NCI-H1092 (cell line): ENCODE measurements at regions not wholly inside any gene's neighbourhood (a gene's known extent, or its start where the extent isn't known, plus 50 kb on each side); places are given as distances from the start of the nearest gene placed in this dataset.

Source experiments
- DNase-seq: peaks from one replicate; lab custom pipeline; 2025; lab: John Stamatoyannopoulos, UW

DNA sequence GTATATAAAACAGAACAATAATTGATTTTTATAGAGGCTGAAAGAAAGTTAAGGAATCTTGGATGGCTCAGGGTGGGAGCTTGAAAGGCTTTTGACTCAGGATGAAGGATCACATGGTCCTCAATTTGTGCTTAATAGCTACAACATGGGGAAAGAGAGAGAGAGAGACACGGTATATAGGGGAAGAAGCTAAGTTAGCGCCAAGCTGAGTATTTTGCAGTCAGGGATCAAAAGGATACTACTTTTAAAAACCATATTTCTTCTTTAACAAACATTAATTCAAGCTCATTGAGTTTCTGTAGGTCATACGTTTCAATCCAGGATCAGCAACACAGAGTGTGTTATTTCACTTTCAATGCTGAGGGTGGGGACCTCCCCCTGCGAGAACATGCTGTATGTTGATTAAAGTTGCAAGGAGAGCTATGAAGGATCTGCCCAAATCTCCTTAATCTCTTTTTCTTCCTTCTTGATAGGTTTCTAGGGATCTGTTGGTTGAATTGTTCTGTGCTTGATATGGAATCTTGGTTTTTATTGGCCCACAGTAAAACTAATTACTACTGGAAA is 133.1 kb upstream of the NUDT4 start:
- DNase-seq: no peak

DNA sequence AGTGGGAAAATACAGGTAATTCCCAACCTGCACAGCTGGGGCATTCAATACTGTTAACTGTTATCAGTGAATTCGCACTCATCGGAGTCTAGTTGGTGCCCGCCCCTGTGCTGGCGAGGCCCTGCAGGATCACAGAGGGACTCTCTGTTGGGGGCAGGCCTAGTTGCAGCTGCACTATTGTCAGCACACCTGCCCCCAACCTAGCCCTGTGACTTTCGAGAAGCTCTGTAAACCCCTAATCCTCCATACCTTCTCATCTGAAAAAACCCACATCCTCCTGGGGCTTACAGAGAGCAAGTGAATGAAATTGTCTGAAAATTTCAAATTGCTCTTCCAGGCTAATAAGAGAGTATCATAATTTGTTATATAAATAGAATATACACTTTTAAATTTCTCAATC is 132.2 kb upstream of the NUDT4 start:
- no peak for DNase-seq

DNA sequence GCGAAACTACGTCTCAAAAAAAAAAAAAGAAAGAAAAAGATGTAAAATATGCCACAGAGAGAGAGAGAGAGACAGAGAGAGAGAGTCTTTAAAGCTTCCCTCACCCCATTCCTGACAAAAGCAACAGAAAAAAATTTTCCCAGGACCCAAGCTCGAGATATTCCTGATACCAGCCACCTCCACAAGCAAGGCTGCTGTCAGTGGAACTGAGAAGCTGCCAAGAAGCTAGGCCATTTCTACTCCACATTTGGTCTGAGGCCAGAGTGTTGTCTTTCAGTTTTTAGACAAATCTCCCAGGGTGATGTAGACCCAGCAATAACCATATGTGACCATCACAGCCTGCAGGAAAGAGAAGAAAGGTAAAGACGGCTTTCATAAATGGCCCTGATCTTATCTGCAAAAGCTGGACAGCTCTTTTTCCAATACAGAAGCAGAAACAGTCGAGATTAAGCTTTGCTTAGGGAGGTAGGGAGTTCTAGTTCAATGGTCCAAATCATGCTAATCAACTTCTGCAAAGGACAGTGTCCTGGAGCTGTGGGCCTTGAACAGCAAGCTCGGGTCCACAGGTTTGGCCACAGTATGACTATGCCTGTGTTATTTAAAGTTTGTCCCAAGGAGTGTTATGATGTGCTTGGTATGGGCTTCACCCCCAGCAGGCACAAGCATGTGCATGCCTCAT is 130.3 kb upstream of the NUDT4 start:
- no peak for DNase-seq

DNA sequence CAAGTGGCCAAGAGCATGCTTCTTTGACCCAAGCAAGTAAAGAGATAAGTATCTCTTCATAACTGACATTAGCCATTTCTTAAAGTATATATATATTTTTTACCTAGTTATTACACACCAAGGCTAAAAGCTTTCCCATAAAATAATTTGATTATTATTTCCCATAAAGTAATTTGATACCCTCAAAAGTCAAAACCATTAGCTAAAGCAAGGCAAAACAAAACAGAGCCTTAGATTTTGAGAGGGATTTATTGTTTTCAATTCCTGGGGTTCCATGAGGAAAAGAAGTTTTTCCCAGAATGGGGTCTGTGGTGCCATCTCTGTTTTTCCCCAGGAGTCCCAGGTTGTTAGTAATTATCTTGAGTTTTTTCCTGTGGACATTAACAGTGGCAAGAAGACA is 125.5 kb upstream of the NUDT4 start:
- DNase-seq: no peak

DNA sequence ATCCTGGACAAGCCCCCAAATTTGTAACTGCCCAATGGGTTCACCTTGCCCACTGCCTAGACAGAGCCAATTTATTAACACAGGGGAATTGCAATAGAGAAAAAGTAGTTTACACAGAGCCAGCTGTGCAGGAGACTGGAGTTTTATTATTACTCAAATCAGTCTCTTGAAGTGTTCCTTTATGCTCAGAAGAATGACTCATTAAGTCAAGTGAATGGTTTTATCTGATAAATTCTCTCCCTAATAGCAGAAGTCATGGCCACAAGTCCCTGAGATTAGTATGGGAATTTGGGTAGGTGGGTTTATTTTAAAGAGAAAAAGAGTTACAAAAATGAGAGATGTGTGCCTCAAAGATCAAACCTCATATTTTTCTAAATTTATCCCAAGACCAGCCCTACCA is 122.8 kb upstream of the NUDT4 start:
- no peak for DNase-seq

DNA sequence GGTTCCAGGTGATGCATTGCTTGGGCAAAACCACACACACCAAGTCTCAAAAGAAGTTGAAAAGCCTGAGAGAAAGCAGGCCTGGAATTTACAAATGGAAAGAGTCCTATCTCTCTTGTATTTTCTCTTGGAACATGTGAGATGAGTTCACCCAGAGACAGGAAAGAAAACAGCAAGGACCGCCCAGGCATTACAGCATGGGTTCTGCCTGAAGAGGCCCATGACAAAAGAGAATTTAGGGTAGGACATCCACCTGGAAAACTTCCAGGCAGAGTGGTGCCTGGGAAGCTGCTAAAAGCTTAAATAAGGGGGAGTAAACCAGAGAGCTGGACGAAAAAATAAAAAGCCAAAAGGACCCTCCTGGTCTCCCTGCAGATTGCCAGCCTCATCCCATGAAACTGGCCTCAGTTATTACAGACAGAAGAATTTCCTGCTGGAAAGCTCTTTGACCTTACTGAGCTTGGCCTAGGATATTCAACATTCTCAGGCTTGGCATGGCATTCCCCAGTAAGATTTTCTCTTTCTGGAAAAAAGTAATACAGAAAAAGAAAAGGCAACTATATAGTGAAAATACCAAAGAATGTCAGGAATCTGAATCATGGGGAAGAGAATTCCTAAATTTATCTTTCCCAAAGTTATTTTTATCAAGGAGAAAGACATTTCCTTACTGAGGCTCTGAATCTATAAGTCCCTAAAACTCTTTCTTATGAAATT is 121.3 kb upstream of the NUDT4 start:
- DNase-seq: no peak

DNA sequence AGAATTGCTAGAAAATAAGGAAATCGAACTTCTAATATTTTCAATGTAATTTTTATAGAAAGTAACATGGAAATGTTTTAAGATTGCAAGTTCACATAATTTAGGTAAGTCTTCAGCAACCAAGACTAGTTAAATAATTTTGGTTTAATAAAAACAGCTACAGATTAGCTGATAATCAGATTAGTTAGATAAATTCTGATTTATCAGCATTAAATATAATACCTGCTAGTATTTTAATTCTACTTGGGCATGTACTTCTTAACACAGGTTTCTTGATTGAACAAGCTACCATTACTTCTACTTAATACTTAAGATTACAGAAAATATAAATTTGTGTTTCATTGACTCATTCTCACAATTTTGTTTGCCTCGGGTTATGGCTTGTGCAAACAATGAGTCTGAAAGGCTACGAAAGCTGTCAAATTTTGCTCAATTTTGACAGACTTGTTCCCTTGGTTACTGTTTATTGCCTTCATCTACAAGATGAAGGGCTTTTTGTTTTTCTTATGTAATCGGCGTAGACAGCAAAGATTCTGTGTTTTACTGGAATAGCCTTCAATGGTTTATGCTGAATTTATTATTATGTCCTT is 116.1 kb upstream of the NUDT4 start:
- no peak for DNase-seq

DNA sequence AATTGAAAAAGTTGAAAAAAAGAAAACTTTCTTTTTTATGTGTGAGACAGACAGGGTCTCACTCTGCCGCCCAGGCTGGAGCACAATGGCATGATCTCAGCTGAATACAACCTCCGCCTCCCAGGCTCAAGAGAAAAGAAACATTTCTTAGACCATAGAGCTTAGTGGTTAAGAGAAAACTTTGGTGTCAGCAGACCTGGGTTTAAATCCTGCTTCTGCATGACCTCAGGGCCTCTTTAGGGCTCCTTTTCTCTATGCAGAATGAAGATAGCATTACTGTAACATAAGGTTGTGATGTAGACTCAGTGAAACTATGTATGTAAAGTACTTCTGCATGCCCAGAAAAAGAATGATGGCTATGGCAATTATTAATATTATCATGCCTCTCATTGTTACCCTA is 104.7 kb upstream of the NUDT4 start:
- no peak for DNase-seq

DNA sequence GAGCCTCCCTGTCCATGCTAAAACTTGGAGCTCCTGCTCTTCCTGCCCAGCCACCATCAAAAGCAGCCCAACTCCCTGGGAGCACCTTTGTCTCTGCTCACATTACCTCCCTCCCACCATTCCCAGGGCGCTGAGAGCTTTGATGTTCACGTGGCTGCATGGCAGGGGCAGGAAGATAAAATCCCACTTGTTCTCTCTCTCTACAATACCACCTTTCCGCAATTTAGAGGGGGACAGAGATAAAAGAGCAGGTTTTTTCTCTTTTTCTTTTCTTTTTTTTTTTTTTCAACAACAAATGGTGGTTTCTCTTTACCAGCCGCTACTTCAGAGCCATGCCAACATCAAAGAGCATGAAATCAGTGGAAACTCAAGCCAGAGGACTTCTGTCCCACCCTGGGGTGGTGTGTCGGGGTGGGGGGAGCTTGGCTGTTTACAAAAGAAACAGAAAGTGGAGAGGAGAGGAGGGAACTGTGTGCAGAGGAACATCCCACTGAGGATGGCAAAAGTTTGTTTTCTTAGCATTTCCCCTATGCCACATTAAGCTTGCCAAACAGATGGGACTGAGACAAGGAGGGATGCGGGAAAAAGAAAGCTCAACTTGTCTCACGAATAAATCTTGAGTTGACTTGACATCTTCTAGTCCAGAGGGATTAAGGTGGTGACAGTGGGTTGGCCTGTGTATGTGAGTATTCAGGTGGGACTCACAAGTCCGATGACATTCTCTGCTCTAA is 103.7 kb upstream of the NUDT4 start:
- DNase-seq: no peak

DNA sequence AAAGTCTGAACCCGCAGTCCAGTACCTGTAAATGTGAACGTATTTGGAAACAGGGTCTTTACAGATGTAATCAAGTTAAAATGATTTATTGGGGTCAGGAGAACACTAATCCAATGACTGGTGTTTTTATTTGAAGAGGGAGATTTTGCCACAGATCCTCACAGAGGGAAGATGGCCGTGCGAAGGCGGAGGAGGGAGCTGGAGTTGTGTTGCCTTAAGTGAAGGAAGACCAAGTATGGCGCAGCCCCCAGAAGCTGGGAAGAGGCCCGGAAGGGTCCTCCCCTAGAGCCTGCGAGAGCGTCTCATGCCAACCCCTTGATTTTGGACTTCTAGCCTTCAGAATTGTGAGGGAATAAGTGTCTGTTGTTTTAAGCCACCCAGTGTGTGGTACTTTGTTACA is 102.8 kb upstream of the NUDT4 start:
- no peak for DNase-seq

DNA sequence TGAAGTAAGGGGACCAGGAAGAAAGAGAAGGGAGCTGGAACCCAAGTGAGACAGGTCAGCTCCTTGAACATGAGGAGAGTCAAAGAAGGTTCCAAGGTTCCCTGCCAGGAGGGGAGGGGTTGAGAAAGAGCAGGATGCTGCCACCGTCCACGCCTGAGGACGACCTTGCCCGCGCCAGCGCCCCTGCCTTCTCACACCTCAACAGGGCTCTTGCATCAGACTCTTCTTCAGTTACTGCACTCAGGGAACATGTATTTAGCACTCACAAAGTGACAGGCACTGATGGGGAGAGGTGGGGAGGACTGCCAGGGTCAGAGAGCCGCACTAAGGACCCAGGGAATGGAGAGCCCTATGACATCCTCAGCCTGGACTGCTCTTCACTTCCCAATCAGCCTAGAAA is 102.1 kb upstream of the NUDT4 start:
- DNase-seq: no peak

DNA sequence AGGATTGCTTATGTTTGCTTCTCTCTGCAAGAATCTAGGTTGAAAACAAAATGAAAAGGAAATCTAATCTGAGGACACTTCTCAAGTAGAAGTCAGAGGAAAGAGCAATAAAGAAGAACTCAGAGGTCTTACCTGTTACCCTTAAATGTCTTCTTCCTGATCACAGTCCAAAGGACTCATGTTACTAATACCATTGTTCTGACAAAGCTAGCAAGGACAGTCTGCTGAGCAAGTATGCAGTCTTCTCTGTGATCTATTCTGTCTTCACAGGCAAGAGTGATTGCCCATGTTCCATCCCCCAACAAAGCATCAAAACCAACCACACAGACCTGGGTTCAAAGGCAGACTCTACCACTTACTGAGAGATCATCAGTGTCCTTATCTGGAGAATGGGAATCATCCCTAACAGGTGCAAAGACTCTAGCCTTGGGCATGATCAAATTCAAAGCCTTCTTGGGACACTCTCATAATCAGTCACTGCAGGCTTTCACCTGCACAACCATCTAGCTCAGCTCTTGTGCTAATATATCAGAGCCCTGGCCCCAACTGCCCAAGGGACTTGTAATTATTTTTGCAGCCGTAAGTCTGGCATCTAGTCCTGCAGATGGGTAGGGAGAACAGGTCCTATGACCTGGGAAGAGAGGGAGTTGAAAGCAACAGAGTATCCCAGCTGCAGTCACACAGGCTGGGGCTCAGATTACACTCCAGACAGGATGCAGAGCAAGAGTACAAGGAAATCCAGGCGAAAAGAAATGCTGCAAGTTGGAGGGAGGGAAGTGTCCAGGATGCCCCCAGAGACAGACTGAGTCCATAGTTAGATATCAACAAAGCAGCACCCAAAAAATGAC is 97.9 kb upstream of the NUDT4 start:
- no peak for DNase-seq

DNA sequence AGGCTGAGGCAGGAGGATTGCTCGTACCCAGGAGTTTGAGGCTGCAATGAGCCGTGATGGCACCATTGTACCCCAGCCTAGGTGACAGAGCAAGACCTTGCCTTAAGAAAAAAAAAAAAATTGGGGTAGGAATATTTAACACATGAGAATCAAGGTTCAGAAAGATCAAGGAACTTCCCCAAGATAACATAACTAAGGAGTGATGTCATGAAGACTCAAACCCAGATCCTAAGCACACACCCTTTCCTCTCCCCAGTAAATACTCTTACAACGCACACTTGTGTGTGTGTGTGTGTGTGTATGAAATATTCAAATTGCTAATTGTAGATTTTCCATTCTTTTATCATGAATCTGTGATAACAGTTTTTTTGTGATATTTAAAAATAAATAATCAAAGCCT is 90.6 kb upstream of the NUDT4 start:
- no peak for DNase-seq

DNA sequence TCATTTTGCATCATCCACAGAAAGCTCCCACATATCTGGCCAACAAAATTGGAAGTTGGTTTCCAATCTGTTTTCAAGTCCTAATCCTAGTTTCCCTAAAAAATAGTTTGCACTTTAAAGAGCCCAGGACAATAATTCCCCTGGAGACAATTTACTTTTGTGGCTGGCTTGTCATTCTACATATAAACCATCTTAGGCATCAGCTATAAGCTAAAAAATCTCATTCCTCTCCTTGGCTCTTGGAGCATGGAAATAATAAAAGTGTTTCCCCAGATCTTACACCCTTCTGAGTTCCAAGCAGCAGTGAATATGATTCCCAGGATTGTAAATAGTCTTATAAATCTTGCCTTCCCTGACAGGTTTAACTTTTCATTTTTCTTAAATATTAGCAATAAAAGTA is 89.1 kb upstream of the NUDT4 start:
- no peak for DNase-seq

DNA sequence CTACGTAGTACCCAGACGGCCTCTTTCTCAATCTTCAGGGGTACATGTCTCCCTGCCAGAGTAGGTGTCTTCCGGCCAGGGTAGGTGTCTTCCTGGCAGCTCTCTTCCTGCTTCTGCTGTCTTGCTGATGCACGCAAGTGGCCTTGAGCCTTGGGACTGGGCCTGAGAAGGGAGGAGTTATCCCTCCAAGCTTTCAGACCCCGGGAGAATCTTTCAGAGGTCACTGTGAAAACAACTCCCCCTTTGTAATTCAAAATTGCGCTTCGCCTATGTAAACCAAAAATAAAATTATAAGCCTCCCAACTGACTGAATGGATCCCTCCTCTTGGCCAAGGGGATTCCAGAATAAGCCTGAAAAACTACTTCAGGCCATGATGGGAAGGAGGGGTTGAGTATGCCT is 87.3 kb upstream of the NUDT4 start:
- DNase-seq: no peak

DNA sequence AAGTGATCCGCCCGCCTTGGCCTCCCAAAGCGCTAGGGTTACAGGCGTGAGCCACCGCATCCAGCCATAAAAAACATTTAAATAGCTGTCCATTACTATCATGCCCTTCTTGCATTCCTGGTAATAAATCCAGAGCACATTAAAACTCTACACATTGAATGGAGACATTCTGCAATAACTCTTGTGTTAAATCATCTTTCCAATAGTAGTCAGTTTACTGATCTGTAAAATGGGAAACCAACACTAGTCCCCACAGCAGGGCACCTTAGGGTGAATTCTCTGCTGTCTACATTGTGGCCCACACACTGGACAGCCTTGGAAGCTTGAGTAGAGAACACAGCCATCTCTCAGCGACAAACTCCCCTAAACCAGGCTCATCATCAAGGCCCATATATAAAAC is 85.5 kb upstream of the NUDT4 start:
- DNase-seq: no peak

DNA sequence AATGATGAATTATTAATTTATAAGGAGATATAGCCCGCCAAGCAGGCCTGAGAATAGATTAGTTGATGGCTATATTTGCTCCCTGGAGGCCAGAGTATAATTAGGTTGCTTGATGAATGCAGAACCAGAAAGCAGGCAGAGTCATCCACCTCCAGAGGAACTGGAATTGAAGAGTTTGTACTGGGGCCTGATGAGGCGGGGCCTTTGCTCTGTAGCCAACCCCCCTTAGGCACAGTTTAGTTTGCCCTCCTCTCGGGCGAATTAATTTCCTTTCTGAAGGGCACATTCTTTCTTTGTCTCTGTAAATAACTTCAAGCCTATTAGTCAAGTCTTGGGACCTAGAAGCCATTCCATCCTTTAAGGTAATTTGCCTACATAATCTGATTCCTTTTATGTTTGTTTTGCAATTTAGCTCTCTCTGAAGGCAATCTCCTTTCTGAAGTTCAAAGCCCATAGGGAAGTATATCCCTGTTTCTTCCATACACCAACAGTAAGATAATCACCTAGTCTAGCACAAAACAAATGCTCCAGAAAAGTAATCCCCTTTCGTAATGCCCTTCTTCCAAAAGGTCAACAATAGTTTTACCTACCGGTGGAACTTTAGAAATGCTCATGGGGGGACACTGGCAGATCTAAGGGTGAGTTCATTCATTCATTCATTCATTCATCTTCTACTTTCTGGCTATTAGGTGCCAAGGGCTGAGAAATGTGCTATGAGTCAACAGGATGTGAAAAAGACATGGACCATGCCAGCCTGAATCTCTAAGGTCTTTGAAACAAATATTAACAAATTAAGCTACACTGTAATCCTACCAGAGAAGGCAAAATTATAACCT is 84.8 kb upstream of the NUDT4 start:
- DNase-seq: no peak

DNA sequence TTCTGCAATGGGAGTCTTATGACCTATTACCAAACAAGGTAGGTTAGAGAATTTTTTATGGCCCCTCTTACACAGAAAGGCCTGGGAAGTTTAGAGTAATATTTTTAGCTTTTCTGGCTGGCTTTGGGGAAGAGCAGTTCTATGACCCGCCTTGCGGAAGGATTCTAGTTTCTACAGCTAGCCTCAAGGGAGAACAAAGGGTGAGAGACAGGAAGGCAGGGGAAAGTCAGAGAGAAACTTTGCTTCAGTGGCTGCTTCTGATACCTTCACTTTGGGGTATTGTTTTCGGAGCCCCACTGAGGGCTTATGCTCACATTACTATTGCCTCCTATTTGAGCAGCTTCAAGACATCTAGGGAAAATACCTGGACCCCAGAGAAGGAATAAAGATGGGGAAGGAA is 80.7 kb upstream of the NUDT4 start:
- no peak for DNase-seq

DNA sequence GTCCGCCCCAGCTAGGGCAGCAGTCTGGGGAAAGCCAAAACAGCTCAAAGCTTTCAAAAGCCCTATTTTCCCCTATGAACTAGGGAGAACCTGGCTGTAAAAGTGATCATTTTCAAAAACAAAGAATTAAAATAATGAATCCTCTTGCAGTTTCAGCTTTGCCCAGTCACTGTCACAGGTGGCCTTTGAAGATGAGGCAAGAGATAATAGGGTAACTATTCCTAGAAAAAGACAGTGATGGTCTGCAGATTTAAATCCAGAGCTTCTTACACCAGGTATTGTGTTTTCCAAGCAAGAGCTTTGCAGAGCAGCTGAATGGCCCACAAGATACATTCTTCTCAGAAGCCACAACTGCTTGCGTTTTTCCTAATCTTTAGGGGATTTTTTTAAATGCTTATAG is 80.2 kb upstream of the NUDT4 start:
- no peak for DNase-seq

DNA sequence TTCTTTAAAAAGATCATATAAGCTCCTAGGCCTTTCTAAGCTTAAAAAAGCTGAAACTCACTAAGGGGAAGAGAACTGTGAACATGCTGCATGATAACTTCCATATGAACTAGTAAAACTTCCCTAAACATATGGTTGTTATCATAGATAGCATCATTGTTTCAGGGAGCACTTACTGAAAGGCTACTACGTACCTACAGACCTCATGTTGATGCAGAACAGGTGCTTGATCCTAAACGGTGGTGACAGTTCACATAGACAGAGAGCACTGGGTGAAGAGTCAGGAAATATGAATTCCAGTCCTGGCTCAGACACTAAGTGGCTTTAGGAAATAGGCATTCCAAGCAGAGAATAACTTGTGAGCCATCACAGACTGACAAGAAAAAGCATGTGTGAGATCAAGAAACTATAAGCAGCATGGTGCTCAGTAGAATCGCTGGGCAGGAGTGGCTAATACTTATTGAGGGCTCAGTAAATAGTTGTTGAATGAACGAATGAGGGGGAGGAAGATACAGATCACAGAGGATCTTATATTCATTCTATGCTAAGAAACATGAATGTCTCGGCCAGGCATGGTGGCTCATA is 78.4 kb upstream of the NUDT4 start:
- no peak for DNase-seq
